ENCODE measurements at regions not wholly inside any gene's neighbourhood (a gene's known extent, or its start where the extent isn't known, plus 50 kb on each side); places are given as distances from the start of the nearest gene placed in this dataset.

GRCh38 chr4:117495802-117496201, 410.4 kb upstream of the TRAM1L1 start:
- H3K4me3 ChIP-seq, result no peak overlapping the region
- FAIRE-seq (no peak), DNase-seq (ENCODE audit: low read depth in 1 of 2, low spot score in 1 of 2) (no peak), ATAC-seq (no peak)
- CTCF ChIA-PET, result no interaction called here
- no peak for TF ChIP-seq MYC (IDR thresholded peaks at IDR 0.05; ENCODE audit: borderline replicate concordance, low read length)
- no peak for TF ChIP-seq HMGXB4 (CRISPR knock-in tag; IDR thresholded peaks at IDR 0.05; ENCODE audit: borderline replicate concordance)
- TF ChIP-seq TFCP2L1 (CRISPR knock-in tag; IDR thresholded peaks at IDR 0.05), result no peak
- no peak for TF ChIP-seq EHF (CRISPR knock-in tag; IDR thresholded peaks at IDR 0.05)
- no peak for TF ChIP-seq MAZ (IDR thresholded peaks at IDR 0.05; ENCODE audit: borderline replicate concordance, low read depth, low read length)
- TF ChIP-seq ESRRA (IDR thresholded peaks at IDR 0.05; ENCODE audit: borderline replicate concordance, low read length), result no peak
- no peak for TF ChIP-seq NR3C1 (IDR thresholded peaks at IDR 0.05)
- TF ChIP-seq ELK1 (IDR thresholded peaks at IDR 0.05; ENCODE audit: low read depth, low read length), result no peak
- no peak for TF ChIP-seq POLR2AphosphoS2 (conservative IDR thresholded peaks at IDR 0.05; ENCODE audit: low read length)
- TF ChIP-seq GATA3 (IDR thresholded peaks at IDR 0.05; ENCODE audit: borderline replicate concordance), result no peak
- no peak for TF ChIP-seq KDM1A (IDR thresholded peaks at IDR 0.05; ENCODE audit: low read depth)
- TF ChIP-seq CTCF (IDR thresholded peaks at IDR 0.05), result no peak
- TF ChIP-seq FOSL2 (IDR thresholded peaks at IDR 0.05), result no peak
- no peak for TF ChIP-seq FOSL2 (CRISPR knock-in tag; IDR thresholded peaks at IDR 0.05)
- no peak for TF ChIP-seq FOSB (CRISPR knock-in tag; IDR thresholded peaks at IDR 0.05)
- TF ChIP-seq CHD2 (IDR thresholded peaks at IDR 0.05; ENCODE audit: low read length, partially characterized antibody), result no peak
- TF ChIP-seq KDM5A (IDR thresholded peaks at IDR 0.05), result no peak
- no peak for TF ChIP-seq EHMT2 (IDR thresholded peaks at IDR 0.05; ENCODE audit: low read depth)
- H3K9me3 ChIP-seq, result no peaks in the 10 kb centered on the region
- H3K4me1 ChIP-seq, result no peaks in the 10 kb centered on the region
- no peak overlapping the region for H3K27ac ChIP-seq
- no peak overlapping the region for H3K4me2 ChIP-seq
- POLR2A ChIA-PET, result no interaction called here
- 0% methylated on average over 1 of the region's 1 CpG for WGBS (ENCODE audit: missing lambda C conversion rate)

GRCh38 chr4:117512414-117512813, 427.0 kb upstream of the TRAM1L1 start:
- 42% methylated on average over 2 of the region's 2 CpGs for WGBS (ENCODE audit: missing lambda C conversion rate)
- no peak overlapping the region for H3K4me2 ChIP-seq
- ChIA-PET CTCF (no interaction called here), POLR2A (no interaction called here)
- no peak overlapping the region for H3K27ac ChIP-seq
- no peak overlapping the region for H3K4me3 ChIP-seq
- no peak for DNase-seq (ENCODE audit: low read depth in 1 of 2, low spot score in 1 of 2)
- no peaks in the 10 kb centered on the region for H3K9me3 ChIP-seq
- H3K4me1 ChIP-seq, result no peaks in the 10 kb centered on the region
- ATAC-seq, result no peak
- TF ChIP-seq TFCP2L1 (CRISPR knock-in tag; IDR thresholded peaks at IDR 0.05) (no peak), GATA3 (IDR thresholded peaks at IDR 0.05; ENCODE audit: borderline replicate concordance) (no peak), KDM5A (IDR thresholded peaks at IDR 0.05) (no peak), ZSCAN20 (CRISPR knock-in tag; IDR thresholded peaks at IDR 0.05) (no peak)
- FAIRE-seq, result no peak

- no peak overlapping the region for H3K4me2 ChIP-seq
- ChIA-PET POLR2A (no interaction called here), CTCF (no interaction called here)
- no peak for FAIRE-seq
- H3K9me3 ChIP-seq, result no peaks in the 10 kb centered on the region
- TF ChIP-seq FOSL2 (IDR thresholded peaks at IDR 0.05), result no peak
- TF ChIP-seq FOSL2 (CRISPR knock-in tag; IDR thresholded peaks at IDR 0.05), result no peak
- no peak for TF ChIP-seq BHLHE40 (IDR thresholded peaks at IDR 0.05; ENCODE audit: low read depth, low read length)
- TF ChIP-seq ELK1 (IDR thresholded peaks at IDR 0.05; ENCODE audit: low read depth, low read length), result no peak
- no peak for TF ChIP-seq JUNB (IDR thresholded peaks at IDR 0.05)
- no peak for TF ChIP-seq RCOR1 (IDR thresholded peaks at IDR 0.05; ENCODE audit: low read depth, low read length)
- TF ChIP-seq HEYL (CRISPR knock-in tag; IDR thresholded peaks at IDR 0.05), result no peak
- TF ChIP-seq USF2 (IDR thresholded peaks at IDR 0.05), result no peak
- TF ChIP-seq CEBPB (IDR thresholded peaks at IDR 0.05), result no peak
- H3K4me3 ChIP-seq, result no peak overlapping the region
- no peaks in the 10 kb centered on the region for H3K4me1 ChIP-seq
- no peak for ATAC-seq
- no peak overlapping the region for H3K27ac ChIP-seq
- no peak for DNase-seq (ENCODE audit: low read depth in 1 of 2, low spot score in 1 of 2)
Observed at GRCh38 chr4:117514391-117515175, 429.2 kb upstream of the TRAM1L1 start.

Data from A549 (cell line).